ENCODE measurements at regions not wholly inside any gene's neighbourhood (a gene's known extent, or its start where the extent isn't known, plus 50 kb on each side); places are given as distances from the start of the nearest gene placed in this dataset.

- no peak for DNase-seq (ENCODE audit: low read depth)
- H3K4me3 ChIP-seq (ENCODE audit: low read depth, low read length): no peak overlapping the region
- TF ChIP-seq CTCF (IDR thresholded peaks at IDR 0.05; ENCODE audit: insufficient read depth, low read depth, low read length, missing control alignments): no peak
Measured at GRCh38 chr13:30103161-30103840, 204.1 kb downstream of the KATNAL1 start.

- TF ChIP-seq CTCF (IDR thresholded peaks at IDR 0.05; ENCODE audit: insufficient read depth, low read depth, low read length, missing control alignments): no peak
- H3K4me3 ChIP-seq (ENCODE audit: low read depth, low read length): no peak overlapping the region
- DNase-seq (ENCODE audit: low read depth): no peak
Measured at GRCh38 chr13:30100226-30100625, 207.1 kb downstream of the KATNAL1 start.

GRCh38 chr13:30097701-30098100, 209.7 kb downstream of the KATNAL1 start:
- no peak for DNase-seq (ENCODE audit: low read depth)
- H3K4me3 ChIP-seq (ENCODE audit: low read depth, low read length): no peak overlapping the region
- TF ChIP-seq CTCF (IDR thresholded peaks at IDR 0.05; ENCODE audit: insufficient read depth, low read depth, low read length, missing control alignments): no peak

- no peak for DNase-seq (ENCODE audit: low read depth)
- no peak for TF ChIP-seq CTCF (IDR thresholded peaks at IDR 0.05; ENCODE audit: insufficient read depth, low read depth, low read length, missing control alignments)
- H3K4me3 ChIP-seq (ENCODE audit: low read depth, low read length): no peak overlapping the region
Measured at GRCh38 chr13:30097089-30097488, 210.3 kb downstream of the KATNAL1 start.

- H3K4me3 ChIP-seq (ENCODE audit: low read depth, low read length): no peak overlapping the region
- no peak for DNase-seq (ENCODE audit: low read depth)
- TF ChIP-seq CTCF (IDR thresholded peaks at IDR 0.05; ENCODE audit: insufficient read depth, low read depth, low read length, missing control alignments): no peak
Measured at GRCh38 chr13:30094015-30094414, 213.3 kb downstream of the KATNAL1 start.

GRCh38 chr13:30093236-30093635, 214.1 kb downstream of the KATNAL1 start:
- no peak overlapping the region for H3K4me3 ChIP-seq (ENCODE audit: low read depth, low read length)
- no peak for TF ChIP-seq CTCF (IDR thresholded peaks at IDR 0.05; ENCODE audit: insufficient read depth, low read depth, low read length, missing control alignments)
- DNase-seq (ENCODE audit: low read depth): no peak

GRCh38 chr13:30091691-30092090, 215.7 kb downstream of the KATNAL1 start:
- no peak for DNase-seq (ENCODE audit: low read depth)
- no peak overlapping the region for H3K4me3 ChIP-seq (ENCODE audit: low read depth, low read length)
- no peak for TF ChIP-seq CTCF (IDR thresholded peaks at IDR 0.05; ENCODE audit: insufficient read depth, low read depth, low read length, missing control alignments)

All from GM12865 (cell line).